Stomach (tissue), 8 donors: ENCODE measurements at regions not wholly inside any gene's neighbourhood (a gene's known extent, or its start where the extent isn't known, plus 50 kb on each side); places are given as distances from the start of the nearest gene placed in this dataset.

ENCODE experiments used
- DNase-seq, 2 donors: peaks; one replicate each; pipeline versions ENCODE4 v3.0.0 to v3.0.0-alpha.2; 2013 to 2019
- H3K27ac ChIP-seq, 5 donors: fragments of 200-600 bp in 4 of 5; sonication (generic) in 4 of 5; one replicate each; pipeline ENCODE4 v1.5.1; 2013 to 2019; ENCODE audit warnings: mild to moderate bottlenecking in 1 of 5, moderate library complexity in 1 of 5
- H3K27me3 ChIP-seq, 3 donors: fragments of 200-600 bp; sonication (generic); one replicate each; pipeline ENCODE4 v1.5.1; 2017 to 2019; ENCODE audit warnings: mixed run types in 1 of 3
- H3K36me3 ChIP-seq, 4 donors: fragments of 200-600 bp; sonication (generic); 1 replicate in 3 of 4; 2 replicates in 1 of 4; pipeline ENCODE4 v1.5.1; 2016 to 2019
- H3K4me1 ChIP-seq, 4 donors: fragments of 200-600 bp; sonication (generic); one replicate each; pipeline ENCODE4 v1.5.1; 2016 to 2019
- H3K4me3 ChIP-seq, 4 donors: fragments of 200-600 bp; sonication (generic) in 3 of 4; one replicate each; pipeline ENCODE4 v1.5.1; 2016 to 2019; ENCODE audit warnings: mild to moderate bottlenecking in 1 of 4
- H3K9me3 ChIP-seq, 4 donors: fragments of 200-600 bp; sonication (generic); one replicate each; pipeline ENCODE4 v1.5.1; 2016 to 2019
- CTCF ChIP-seq, 7 experiments: fragments of 450-650 bp in 4 of 7; fragments of 200-600 bp in 3 of 7; sonication (generic) in 3 of 7; IDR thresholded peaks; one replicate each; pipeline ENCODE4 v1.5.1; 2016 to 2019; ENCODE audit warnings: antibody characterized with exemption in 7 of 7, control low read depth in 2 of 7, mild to moderate bottlenecking in 1 of 7
- EP300 ChIP-seq: sonication (generic); formaldehyde crosslinking; IDR thresholded peaks from one replicate; pipeline ENCODE4 v1.6.1; 2017; ENCODE audit warnings: antibody characterized with exemption
- POLR2A ChIP-seq, 4 donors: fragments of 450-650 bp; IDR thresholded peaks; one replicate each; pipeline ENCODE4 v1.6.1; 2016; ENCODE audit warnings: antibody characterized with exemption in 4 of 4, control low read depth in 2 of 4, mild to moderate bottlenecking in 1 of 4, moderate library complexity in 1 of 4
- POLR2AphosphoS5 ChIP-seq, 3 donors: sonication (generic); formaldehyde crosslinking; IDR thresholded peaks; one replicate each; pipeline ENCODE4 v1.6.1; 2016; ENCODE audit warnings: antibody characterized with exemption in 3 of 3
- WGBS, 5 donors: extraction: QIAGEN DNeasy Blood & Tissue Kit in 3 of 5; methylation state at CpG; one replicate each; pipeline versions ENCODE4 v1.1.5 to v1.1.7; 2013 to 2018; 5-methylcytosine and 5-hydroxymethylcytosine counted together
- intact Hi-C: fragments of 100-400 bp; cut with DNase I; formaldehyde crosslinking; loops from one replicate; pipeline ENCODE4 v1.15.1; 2023; ENCODE audit warnings: low total_unique reads
- donor health status: healthy with polysubstance abuse.
- donor health status: Bipolar disorder and iron deficiency.
- donor health status: healthy.

- WGBS, 5 donors = 26 to 57% (median 44%) methylated on average over 2 of the region's 2 CpGs
- no peak overlapping the region for H3K27ac ChIP-seq
- peaks cover 0 to 16% (median 8%) of the 10 kb centered on the region in 4 donors for H3K4me1 ChIP-seq
- H3K36me3 ChIP-seq = no peaks in the 10 kb centered on the region
- no peaks in the 10 kb centered on the region for H3K9me3 ChIP-seq
- no peak overlapping the region for H3K4me3 ChIP-seq
- H3K27me3 ChIP-seq = no peaks in the 10 kb centered on the region
- TF ChIP-seq CTCF (IDR thresholded peaks at IDR 0.05) (no peak), EP300 (no peak), POLR2AphosphoS5 (IDR thresholded peaks at IDR 0.05) (no peak), POLR2A (IDR thresholded peaks at IDR 0.05) (no peak)
- DNase-seq = no peak
- intact Hi-C loops = no loop called here
These were observed 1031.8 kb upstream of the ZEB2 start for GRCh38 chr2:145551686-145552085.

GRCh38 chr2:145548479-145548878 is 1028.6 kb upstream of the ZEB2 start:
- WGBS, 5 donors = 80 to 87% (median 81%) methylated on average over 8 of the region's 8 CpGs
- H3K9me3 ChIP-seq = no peaks in the 10 kb centered on the region
- intact Hi-C loops = no loop called here
- TF ChIP-seq CTCF (IDR thresholded peaks at IDR 0.05) (no peak), EP300 (no peak), POLR2AphosphoS5 (IDR thresholded peaks at IDR 0.05) (no peak), POLR2A (IDR thresholded peaks at IDR 0.05) (no peak)
- no peaks in the 10 kb centered on the region for H3K36me3 ChIP-seq
- H3K4me3 ChIP-seq = no peak overlapping the region
- no peak for DNase-seq
- H3K4me1 ChIP-seq = peaks cover 0 to 13% (median 5%) of the 10 kb centered on the region in 4 donors
- no peaks in the 10 kb centered on the region for H3K27me3 ChIP-seq
- no peak overlapping the region for H3K27ac ChIP-seq

GRCh38 chr2:145547620-145548019 is 1027.7 kb upstream of the ZEB2 start:
- no peaks in the 10 kb centered on the region for H3K9me3 ChIP-seq
- TF ChIP-seq POLR2AphosphoS5 (IDR thresholded peaks at IDR 0.05) (no peak), CTCF (IDR thresholded peaks at IDR 0.05) (no peak), EP300 (no peak)
- H3K27me3 ChIP-seq = no peaks in the 10 kb centered on the region
- no peak overlapping the region for H3K4me3 ChIP-seq
- no peaks in the 10 kb centered on the region for H3K36me3 ChIP-seq
- no peak for DNase-seq
- no peak overlapping the region for H3K27ac ChIP-seq
- WGBS, 5 donors = 57 to 72% (median 66%) methylated on average over 4 of the region's 4 CpGs
- peaks cover 0 to 5% (median under 1%) of the 10 kb centered on the region in 4 donors for H3K4me1 ChIP-seq
- intact Hi-C loops = no loop called here

GRCh38 chr2:145546091-145546490 is 1026.2 kb upstream of the ZEB2 start:
- intact Hi-C loops = no loop called here
- TF ChIP-seq CTCF (IDR thresholded peaks at IDR 0.05) (no peak), EP300 (no peak), POLR2A (IDR thresholded peaks at IDR 0.05) (no peak), POLR2AphosphoS5 (IDR thresholded peaks at IDR 0.05) (no peak)
- Histone ChIP-seq H3K27ac (no peak overlapping the region), H3K36me3 (no peaks in the 10 kb centered on the region), H3K4me3 (no peak overlapping the region), H3K9me3 (no peaks in the 10 kb centered on the region), H3K27me3 (no peaks in the 10 kb centered on the region), H3K4me1 (no peaks in the 10 kb centered on the region)
- WGBS, 5 donors = 60 to 82% (median 76%) methylated on average over 2 of the region's 2 CpGs
- no peak for DNase-seq
